Tibial nerve (tissue), 4 donors: ENCODE measurements at regions not wholly inside any gene's neighbourhood (a gene's known extent, or its start where the extent isn't known, plus 50 kb on each side); places are given as distances from the start of the nearest gene placed in this dataset. TPM values are rescaled to one million over a fixed set of nuclear protein-coding genes. Genes with fewer than 3 reads are reported as not detected.

Experiments used
- DNase-seq, 2 donors: peaks; one replicate each; pipeline ENCODE4 v3.0.0-alpha.2; 2019; ENCODE audit warnings: low spot score in 2 of 2
- H3K27ac ChIP-seq, 4 donors: fragments of 200-600 bp; sonication (generic) in 3 of 4; one replicate each; pipeline ENCODE4 v1.5.1; 2017 to 2019; ENCODE audit warnings: mild to moderate bottlenecking in 1 of 4
- H3K27me3 ChIP-seq, 2 donors: fragments of 200-600 bp; sonication (generic) in 1 of 2; one replicate each; pipeline versions ENCODE4 v1.5.1 to v1.6.0; 2017 to 2019
- H3K36me3 ChIP-seq, 3 donors: fragments of 200-600 bp; sonication (generic); one replicate each; pipeline ENCODE4 v1.5.1; 2018 to 2019
- H3K4me1 ChIP-seq, 4 donors: fragments of 200-600 bp; sonication (generic) in 3 of 4; one replicate each; pipeline ENCODE4 v1.5.1; 2017 to 2019
- H3K4me3 ChIP-seq, 4 donors: fragments of 200-600 bp; sonication (generic) in 3 of 4; one replicate each; pipeline ENCODE4 v1.5.1; 2017 to 2019; ENCODE audit warnings: mild to moderate bottlenecking in 1 of 4, moderate library complexity in 1 of 4
- H3K9me3 ChIP-seq, 4 donors: fragments of 200-600 bp; sonication (generic) in 3 of 4; one replicate each; pipeline ENCODE4 v1.5.1; 2017 to 2019
- EP300 ChIP-seq, 2 donors: sonication (generic); formaldehyde crosslinking; IDR thresholded peaks; one replicate each; pipeline ENCODE4 v1.6.1; 2017; ENCODE audit warnings: antibody characterized with exemption in 2 of 2, mild to moderate bottlenecking in 1 of 2
- POLR2A ChIP-seq, 2 donors: fragments of 450-650 bp; IDR thresholded peaks; one replicate each; pipeline ENCODE4 v1.6.1; 2017; ENCODE audit warnings: antibody characterized with exemption in 2 of 2, mild to moderate bottlenecking in 2 of 2, moderate library complexity in 2 of 2
- WGBS, 2 donors: methylation state at CpG; one replicate each; pipeline ENCODE4 v1.1.5; 2018; 5-methylcytosine and 5-hydroxymethylcytosine counted together
- small RNA-seq: library from RNA; depleted of rRNA; stranded (forward); fragments of <200 nt; gene quantifications from one replicate; pipeline ENCODE3, GENCODE V24; 2016
- TF ChIP-seq, protein P1 (sequence below), 5 experiments: fragments of 200-600 bp in 3 of 5; fragments of 450-650 bp in 2 of 5; sonication (generic) in 3 of 5; IDR thresholded peaks; one replicate each; pipeline ENCODE4 v1.5.1; 2016 to 2019; ENCODE audit warnings: antibody characterized with exemption in 5 of 5, mild to moderate bottlenecking in 3 of 5, moderate library complexity in 2 of 5

DNA sequence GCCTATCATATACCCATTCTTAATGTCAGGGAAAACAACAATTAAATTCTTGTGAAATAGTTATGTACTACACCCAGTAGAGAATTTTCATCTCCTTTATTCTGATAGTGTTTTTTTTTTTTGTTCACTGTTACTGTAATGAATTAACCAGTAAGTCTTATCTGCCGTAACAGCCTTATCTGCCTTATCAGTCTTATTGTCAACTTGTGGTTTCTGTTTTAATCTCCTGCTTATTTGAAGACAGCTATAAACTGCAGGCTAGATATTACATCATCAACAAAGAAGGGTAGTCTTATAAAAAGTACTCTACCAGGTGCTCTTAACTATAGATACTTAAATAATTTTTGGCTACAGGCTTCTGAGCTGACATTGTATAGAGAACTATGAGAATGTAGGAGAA, 79.5 kb downstream of the MAGEB5 start:
- Histone ChIP-seq H3K27ac (no peak overlapping the region), H3K36me3 (no peaks in the 10 kb centered on the region), H3K4me3 (no peak overlapping the region), H3K9me3 (no peaks in the 10 kb centered on the region), H3K4me1 (no peaks in the 10 kb centered on the region), H3K27me3 (no peaks in the 10 kb centered on the region)
- TF ChIP-seq, protein P1, sequence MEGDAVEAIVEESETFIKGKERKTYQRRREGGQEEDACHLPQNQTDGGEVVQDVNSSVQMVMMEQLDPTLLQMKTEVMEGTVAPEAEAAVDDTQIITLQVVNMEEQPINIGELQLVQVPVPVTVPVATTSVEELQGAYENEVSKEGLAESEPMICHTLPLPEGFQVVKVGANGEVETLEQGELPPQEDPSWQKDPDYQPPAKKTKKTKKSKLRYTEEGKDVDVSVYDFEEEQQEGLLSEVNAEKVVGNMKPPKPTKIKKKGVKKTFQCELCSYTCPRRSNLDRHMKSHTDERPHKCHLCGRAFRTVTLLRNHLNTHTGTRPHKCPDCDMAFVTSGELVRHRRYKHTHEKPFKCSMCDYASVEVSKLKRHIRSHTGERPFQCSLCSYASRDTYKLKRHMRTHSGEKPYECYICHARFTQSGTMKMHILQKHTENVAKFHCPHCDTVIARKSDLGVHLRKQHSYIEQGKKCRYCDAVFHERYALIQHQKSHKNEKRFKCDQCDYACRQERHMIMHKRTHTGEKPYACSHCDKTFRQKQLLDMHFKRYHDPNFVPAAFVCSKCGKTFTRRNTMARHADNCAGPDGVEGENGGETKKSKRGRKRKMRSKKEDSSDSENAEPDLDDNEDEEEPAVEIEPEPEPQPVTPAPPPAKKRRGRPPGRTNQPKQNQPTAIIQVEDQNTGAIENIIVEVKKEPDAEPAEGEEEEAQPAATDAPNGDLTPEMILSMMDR (IDR thresholded peaks at IDR 0.05): no peak
- TF ChIP-seq POLR2A (IDR thresholded peaks at IDR 0.05): no peak
- no peak for TF ChIP-seq EP300 (IDR thresholded peaks at IDR 0.05)
- WGBS, 2 donors: 84 to 86% methylated on average over 1 of the region's 1 CpG
- no peak for DNase-seq

DNA sequence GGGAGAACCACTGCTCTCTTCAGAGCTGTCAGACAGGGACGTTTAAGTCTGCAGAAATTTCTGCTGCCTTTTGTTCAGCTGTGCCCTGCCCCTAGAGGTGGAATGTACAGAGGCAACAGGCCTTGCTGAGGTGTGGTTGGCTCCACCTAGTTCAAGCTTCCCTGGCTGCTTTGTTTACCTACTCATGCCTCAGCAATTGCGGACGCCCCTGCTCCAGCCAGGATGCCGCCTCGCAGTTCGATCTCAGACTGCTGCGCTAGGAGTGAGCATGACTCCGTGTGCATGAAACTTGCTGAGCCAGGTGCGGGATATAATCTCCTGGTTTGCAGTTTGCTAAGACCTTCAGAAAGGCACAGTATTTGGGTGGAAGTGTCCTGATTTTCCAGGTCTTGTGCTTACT, 70.9 kb downstream of the MAGEB5 start:
- TF ChIP-seq EP300 (IDR thresholded peaks at IDR 0.05) (no peak), POLR2A (IDR thresholded peaks at IDR 0.05) (no peak)
- TF ChIP-seq, protein P1 (IDR thresholded peaks at IDR 0.05): no peak
- H3K27me3 ChIP-seq: no peaks in the 10 kb centered on the region

More for the DNA sequence above, 70.9 kb downstream of the MAGEB5 start:
- Histone ChIP-seq H3K9me3 (no peaks in the 10 kb centered on the region), H3K27ac (no peak overlapping the region), H3K4me3 (no peak overlapping the region), H3K4me1 (no peaks in the 10 kb centered on the region), H3K36me3 (no peaks in the 10 kb centered on the region)
- no peak for DNase-seq
- WGBS, 2 donors: 88% methylated on average over 9 of the region's 9 CpGs; no CpG with 5 or more reads in 1 of the 2 donors

Small RNAs in the stretch of these regions (small RNA-seq; reads per million reads assigned to genes)
- not detected for gene AC005345.1
- gene RF00019: not detected
- gene RNU1-142P: not detected
